PC-3 (cell line): ENCODE measurements at regions not wholly inside any gene's neighbourhood (a gene's known extent, or its start where the extent isn't known, plus 50 kb on each side); places are given as distances from the start of the nearest gene placed in this dataset.

Experiments
- CTCF ChIP-seq: fragments of 300-600 bp; sonication (generic); conservative IDR thresholded peaks from 2 replicates; pipeline ENCODE4 v1.5.1; 2017; ENCODE audit warnings: antibody characterized with exemption, low read depth, mild to moderate bottlenecking, low read length
- EZH2 ChIP-seq: fragments of 300-600 bp; sonication (generic); IDR thresholded peaks from one replicate; pipeline ENCODE4 v1.6.1; 2017; ENCODE audit warnings: antibody characterized with exemption, mild to moderate bottlenecking, low read length; ENCODE audit not compliant: unreplicated experiment

GRCh38 chr3:18987070-18987469, 161.2 kb upstream of the KCNH8 start:
- TF ChIP-seq CTCF (no peak), EZH2 (no peak)
